GM12878 (cell line): ENCODE measurements at regions not wholly inside any gene's neighbourhood (a gene's known extent, or its start where the extent isn't known, plus 50 kb on each side); places are given as distances from the start of the nearest gene placed in this dataset.

ENCODE experiments used
- ATAC-seq: fragments of 200-7000 bp; cut with Tn5 transposase; 3 replicates; pipeline ENCODE4 v1.9.1; 2020; ENCODE audit warnings: mild to moderate bottlenecking, moderate library complexity
- BruUV-seq: library from RNA; stranded (reverse); fragments of 400-500 nt; replicated peaks from 2 replicates; lab custom pipeline; 2021; lab: Mats Ljungman, UMichigan
- CTCF ChIA-PET: fragments of 300-600 bp; sonication (Branson Sonifier 250); formaldehyde crosslinking; extraction: SDS; loops from one replicate; lab custom pipeline; 2021; ENCODE audit warnings: inconsistent platforms; lab: Yijun Ruan, JAX
- POLR2A ChIA-PET: fragments of 350-600 bp; formaldehyde crosslinking; extraction: SDS; loops from one replicate; lab custom pipeline; 2021; ENCODE audit warnings: inconsistent platforms; lab: Charles Lee
- RAD21 ChIA-PET: fragments of 300-600 bp; sonication (Branson Sonifier 250); formaldehyde crosslinking; loops from one replicate; lab custom pipeline; 2023; ENCODE audit warnings: antibody characterized with exemption; ENCODE audit not compliant: unreplicated experiment; lab: Charles Lee
- SMC1A ChIA-PET: fragments of 300-600 bp; sonication (Branson Sonifier 250); formaldehyde crosslinking; loops from one replicate; lab custom pipeline; 2023; ENCODE audit not compliant: unreplicated experiment, uncharacterized antibody; lab: Charles Lee
- DNase-seq: peaks from one replicate; pipeline ENCODE4 v3.0.0-alpha.2; 2011; ENCODE audit warnings: low read depth, low spot score
- FAIRE-seq: peaks from 3 replicates; lab custom pipeline; 2011; peaks lifted over from hg19 to GRCh38; lab: Jason Lieb, UNC
- H2AFZ ChIP-seq: 2 replicates; pipeline ENCODE4 v1.6.0; 2011; ENCODE audit warnings: low read depth, low read length, control low read depth; ENCODE audit not compliant: control insufficient read depth
- H3K27ac ChIP-seq: 2 replicates; pipeline ENCODE4 v1.5.1; 2011; ENCODE audit warnings: control low read depth; ENCODE audit not compliant: control insufficient read depth, insufficient read depth
- H3K27me3 ChIP-seq, 2 experiments: replicated peaks in 1 of 2; 2 replicates each; pipeline versions ENCODE4 v1.6.0 to v1.6.1; 2011; ENCODE audit warnings: low read length in 1 of 2; ENCODE audit not compliant: control insufficient read depth in 2 of 2, insufficient read depth in 2 of 2
- H3K36me3 ChIP-seq, 2 experiments: 2 replicates each; pipeline ENCODE4 v1.5.1; 2011; ENCODE audit warnings: low read length in 1 of 2; ENCODE audit not compliant: control insufficient read depth in 2 of 2, insufficient read depth in 2 of 2
- H3K4me1 ChIP-seq: 2 replicates; pipeline ENCODE4 v1.6.1; 2011; ENCODE audit warnings: mild to moderate bottlenecking, low read length, moderate library complexity, mixed read lengths; ENCODE audit not compliant: control insufficient read depth, insufficient read depth
- H3K4me2 ChIP-seq: 2 replicates; pipeline ENCODE4 v1.6.0; 2011; ENCODE audit warnings: control low read depth; ENCODE audit not compliant: control insufficient read depth, insufficient read depth
- H3K4me3 ChIP-seq: fragments of 200-600 bp; sonication (generic); 2 replicates; pipeline ENCODE4 v1.5.1; 2016
- H3K79me2 ChIP-seq: 2 replicates; pipeline ENCODE4 v1.6.0; 2011; ENCODE audit warnings: low read length; ENCODE audit not compliant: control insufficient read depth, insufficient read depth
- H3K9ac ChIP-seq: 2 replicates; pipeline ENCODE4 v1.8.0; 2011; ENCODE audit warnings: low read length, control low read depth, mixed read lengths; ENCODE audit not compliant: control insufficient read depth, insufficient read depth
- H3K9me3 ChIP-seq: replicated peaks from 3 replicates; pipeline ENCODE4 v1.5.1; 2011; ENCODE audit warnings: mild to moderate bottlenecking, low read length; ENCODE audit not compliant: control insufficient read depth, insufficient read depth
- H4K20me1 ChIP-seq: 2 replicates; pipeline ENCODE4 v1.6.0; 2011; ENCODE audit not compliant: control insufficient read depth, insufficient read depth
- EP300 ChIP-seq, 2 experiments: fragments of 150-350 bp in 1 of 2; IDR thresholded peaks; 2 replicates each; pipeline ENCODE4 v1.6.1; 2011 to 2012; ENCODE audit warnings: low read depth in 2 of 2, low read length in 2 of 2, borderline replicate concordance in 1 of 2, improper control_type of control experiment in 1 of 2, inconsistent platforms in 1 of 2; ENCODE audit not compliant: control insufficient read depth in 1 of 2
- HDGF ChIP-seq: fragments of 450-650 bp; IDR thresholded peaks from 2 replicates; pipeline ENCODE4 v1.6.1; 2016; ENCODE audit warnings: antibody characterized with exemption
- MEF2B ChIP-seq: fragments of 450-650 bp; IDR thresholded peaks from 2 replicates; pipeline ENCODE4 v1.6.1; 2018; ENCODE audit warnings: mild to moderate bottlenecking, moderate library complexity; ENCODE audit not compliant: partially characterized antibody, poor library complexity, severe bottlenecking
- MXI1 ChIP-seq: fragments of 150-350 bp; IDR thresholded peaks from 2 replicates; pipeline ENCODE4 v1.6.1; 2011; ENCODE audit warnings: low read depth, mild to moderate bottlenecking, inconsistent platforms, low read length, improper control_type of control experiment
- POU2F2 ChIP-seq: IDR thresholded peaks from 3 replicates; pipeline ENCODE4 v1.6.1; 2011; ENCODE audit warnings: low read depth, mild to moderate bottlenecking, low read length, borderline replicate concordance
- whole genome bisulfite sequencing: methylation state at CpG from one replicate; pipeline ENCODE4 v1.1.6; 2016; ENCODE audit warnings: low lambda C conversion rate; ENCODE audit not compliant: insufficient replicate concordance, insufficient coverage; ENCODE audit errors: missing lambda C conversion rate; 5-methylcytosine and 5-hydroxymethylcytosine counted together
- in situ Hi-C: fragments of 300-500 bp; cut with MboI; formaldehyde crosslinking; loops from 9 replicates; pipeline ENCODE4 v1.14.3; 2018; ENCODE audit warnings: mixed read lengths
- intact Hi-C: fragments of 100-400 bp; cut with micrococcal nuclease; formaldehyde crosslinking; loops from one replicate; pipeline ENCODE4 v1.14.2; 2022; ENCODE audit not compliant: unreplicated experiment

- TF ChIP-seq MXI1, result no peak
These were observed 51.8 kb upstream of the APC start (continued) for GRCh38 chr5:112685931-112686330.

- H2AFZ ChIP-seq, result no peak overlapping the region
- no peak for TF ChIP-seq HDGF
- TF ChIP-seq EP300 (IDR thresholded peaks at IDR 0.05; ENCODE audit: borderline replicate concordance in 1 of 2, control insufficient read depth in 1 of 2, low read depth in 2 of 2, low read length in 2 of 2), result no peak
- peak; percentile 89 for TF ChIP-seq MEF2B
- no peak for TF ChIP-seq POU2F2
- TF ChIP-seq, all 136 proteins: peak for 1
- H3K4me1 ChIP-seq, result peaks cover 10% of the 10 kb centered on the region
- POLR2A ChIA-PET, result interaction anchor here (1.1 kb wide), 1 partner anchor 71 kb away, joined by 3 read pairs; no protein-coding TSS in a partner anchor
- H3K9me3 ChIP-seq, result no peaks in the 10 kb centered on the region; the same call in 2 of the 3 replicates
- BruUV-seq, result no TSS peak
- RAD21 ChIA-PET, result interaction anchor here (1.0 to 2.7 kb wide), 6 partner anchors 9 to 53 kb away, joined by 3 to 6 read pairs (median 3); no protein-coding TSS in a partner anchor
- ATAC-seq, result 0 out of 3 replicates have a peak, but pooled peaks have one; percentile 16
- SMC1A ChIA-PET, result interaction anchor here (0.9 to 4.1 kb wide), 8 partner anchors 8 to 70 kb away, joined by 3 to 26 read pairs (median 6); no protein-coding TSS in a partner anchor
- no peak overlapping the region for H3K27ac ChIP-seq
- H3K4me2 ChIP-seq, result no peak overlapping the region
- intact Hi-C loops (no loop called here), in situ Hi-C loops (no loop called here)
- peaks cover 0 to 2% of the 10 kb centered on the region in 2 experiments; a peak in 2 of 4 replicates for H3K27me3 ChIP-seq
- no peaks in the 10 kb centered on the region for H3K36me3 ChIP-seq
- H3K4me3 ChIP-seq, result no peak overlapping the region
- CTCF ChIA-PET, result interaction anchor here (1.1 to 12.6 kb wide), 6 partner anchors 10 to 136 kb away, joined by 3 to 125 read pairs (median 4); no protein-coding TSS in a partner anchor
- H4K20me1 ChIP-seq, result no peaks in the 10 kb centered on the region
- DNase-seq, result no peak
- no peak for FAIRE-seq
- no peak overlapping the region for H3K9ac ChIP-seq
- no peaks in the 10 kb centered on the region for H3K79me2 ChIP-seq
- 62% methylated on average over 2 of the region's 2 CpGs for WGBS
These were observed 51.0 kb upstream of the APC start for GRCh38 chr5:112686675-112687074.
